HG03139 (cell line): ENCODE measurements at regions not wholly inside any gene's neighbourhood (a gene's known extent, or its start where the extent isn't known, plus 50 kb on each side); places are given as distances from the start of the nearest gene placed in this dataset.
"Not testable (repeated sequence)": the region's sequence is repeated elsewhere in the genome, so short reads cannot be mapped to it uniquely, and the experiment has no call there.

Experiments used
- ATAC-seq: cut with Tn5 transposase; IDR thresholded peaks from one replicate; pipeline ENCODE4 v1.9.1; 2021; ENCODE audit not compliant: unreplicated experiment

DNA sequence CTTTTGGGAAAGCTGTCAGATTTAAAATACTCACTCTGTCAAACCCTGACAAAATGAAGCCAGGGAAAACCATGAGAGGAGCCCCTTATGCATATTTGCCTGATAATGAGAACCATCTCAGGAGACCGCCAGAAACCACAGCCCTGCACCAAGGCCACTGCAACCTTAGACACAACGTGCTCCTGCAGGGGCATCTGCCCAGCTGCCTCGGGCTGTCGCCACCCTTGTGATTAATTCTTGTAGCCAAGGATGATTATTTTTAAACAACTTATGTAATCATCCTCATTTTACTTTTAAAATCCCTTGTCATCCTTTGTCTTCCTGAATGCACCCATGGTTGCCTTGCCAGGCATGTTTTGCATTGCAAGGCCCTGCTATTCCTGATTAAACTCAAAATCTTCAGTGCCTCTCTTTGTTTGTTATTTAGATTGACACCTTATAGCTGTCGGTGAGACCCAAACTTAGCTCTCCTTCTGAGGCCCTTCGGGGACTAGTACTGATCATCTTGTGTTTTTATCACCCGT, 766.4 kb upstream of the TMEM132C start:
- no peak for ATAC-seq

DNA sequence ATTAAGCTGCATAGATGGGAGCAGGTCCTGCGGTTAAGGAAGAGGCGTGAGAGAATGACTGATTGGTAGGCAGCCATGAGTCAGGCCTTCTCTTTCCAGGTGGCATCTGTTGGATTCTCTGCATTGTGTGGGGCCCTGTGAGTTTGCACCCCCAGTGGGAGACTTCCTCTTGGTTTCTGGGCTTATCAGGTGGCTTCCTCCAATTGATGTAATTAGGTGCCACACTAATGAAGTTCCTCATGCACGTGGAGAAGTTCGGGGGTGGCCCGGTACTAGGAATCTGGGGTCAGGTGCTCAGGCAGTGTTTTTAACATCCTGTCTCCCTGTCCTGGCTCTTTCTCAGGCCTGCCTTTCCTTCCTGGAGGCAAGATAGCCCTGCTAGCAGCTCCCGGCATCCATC, 765.1 kb upstream of the TMEM132C start:
- no peak for ATAC-seq

DNA sequence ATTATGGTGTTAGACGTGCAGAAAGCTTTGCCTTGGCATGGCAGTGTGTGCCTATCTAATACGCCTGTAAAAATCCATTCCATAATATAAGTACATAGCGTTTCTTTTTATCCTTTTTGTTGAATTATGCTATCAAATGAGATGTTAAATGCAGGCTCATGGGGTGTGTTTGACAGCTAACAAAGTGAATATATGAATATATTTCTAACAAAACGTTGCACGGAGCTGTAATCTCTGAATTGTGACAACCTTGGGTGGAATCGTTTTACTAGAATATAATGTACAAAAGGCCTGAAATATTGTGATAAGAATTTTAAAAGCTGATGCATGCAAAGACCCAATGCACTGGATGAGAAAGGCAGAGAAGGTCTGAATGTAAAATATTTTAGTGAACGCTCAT, 763.7 kb upstream of the TMEM132C start:
- ATAC-seq: no peak

DNA sequence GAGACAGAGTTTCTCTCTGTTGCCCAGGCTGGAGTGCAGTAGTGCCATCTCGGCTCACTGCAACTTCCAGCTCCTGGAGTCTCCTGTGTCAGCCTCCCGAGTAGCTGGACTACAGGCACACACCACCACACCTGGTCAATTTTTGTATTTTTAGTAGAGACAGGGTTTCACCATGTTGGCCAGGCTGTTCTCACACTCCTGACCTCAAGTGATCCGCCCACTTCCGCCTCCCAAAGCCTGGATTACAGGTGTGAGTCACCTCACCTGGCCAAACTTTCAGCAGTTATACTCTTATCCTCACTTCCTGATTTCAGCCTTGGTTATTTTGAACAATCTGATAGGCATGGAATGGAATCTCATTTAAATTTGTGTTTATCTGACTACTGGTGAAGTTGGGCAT, 763.0 kb upstream of the TMEM132C start:
- ATAC-seq: not testable (repeated sequence)

DNA sequence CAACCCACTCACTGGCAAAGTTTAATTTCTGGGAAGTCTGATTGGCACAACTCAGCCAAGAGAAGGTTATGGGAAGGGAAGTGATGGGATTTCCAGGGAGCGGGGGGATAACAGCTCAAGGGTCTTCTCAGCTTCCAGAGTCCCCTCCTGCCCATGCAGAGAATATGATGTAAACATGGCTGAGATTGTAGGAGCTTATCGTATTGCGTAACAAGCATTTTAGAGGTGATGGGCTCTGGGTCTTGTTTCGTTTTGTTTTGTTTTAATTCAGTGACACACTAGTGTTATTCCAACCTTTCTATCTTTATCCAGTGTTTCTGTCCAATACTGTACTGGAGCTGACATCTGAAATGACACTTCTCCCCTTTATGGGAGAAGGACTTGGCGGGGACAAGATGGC, 762.1 kb upstream of the TMEM132C start:
- no peak for ATAC-seq

DNA sequence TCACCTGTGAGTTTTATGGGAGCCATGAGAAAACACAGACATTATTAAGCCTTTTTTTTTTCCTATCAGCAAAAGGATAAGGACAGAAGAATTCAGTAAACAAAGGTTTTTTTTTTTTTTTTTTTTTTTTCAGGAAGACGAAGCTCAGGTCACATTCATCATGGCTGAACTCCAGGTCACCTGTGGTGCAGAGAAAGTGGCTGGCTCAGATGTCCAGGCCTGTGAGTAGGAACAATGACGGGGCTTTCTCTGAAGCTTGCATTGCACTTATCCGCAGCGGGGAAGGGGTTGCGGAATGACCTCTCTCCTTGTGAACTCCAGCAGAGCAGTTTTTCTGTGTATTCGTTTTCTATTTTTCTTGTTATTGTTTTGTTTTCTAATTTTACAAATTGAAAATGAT, 759.6 kb upstream of the TMEM132C start:
- ATAC-seq: no peak

DNA sequence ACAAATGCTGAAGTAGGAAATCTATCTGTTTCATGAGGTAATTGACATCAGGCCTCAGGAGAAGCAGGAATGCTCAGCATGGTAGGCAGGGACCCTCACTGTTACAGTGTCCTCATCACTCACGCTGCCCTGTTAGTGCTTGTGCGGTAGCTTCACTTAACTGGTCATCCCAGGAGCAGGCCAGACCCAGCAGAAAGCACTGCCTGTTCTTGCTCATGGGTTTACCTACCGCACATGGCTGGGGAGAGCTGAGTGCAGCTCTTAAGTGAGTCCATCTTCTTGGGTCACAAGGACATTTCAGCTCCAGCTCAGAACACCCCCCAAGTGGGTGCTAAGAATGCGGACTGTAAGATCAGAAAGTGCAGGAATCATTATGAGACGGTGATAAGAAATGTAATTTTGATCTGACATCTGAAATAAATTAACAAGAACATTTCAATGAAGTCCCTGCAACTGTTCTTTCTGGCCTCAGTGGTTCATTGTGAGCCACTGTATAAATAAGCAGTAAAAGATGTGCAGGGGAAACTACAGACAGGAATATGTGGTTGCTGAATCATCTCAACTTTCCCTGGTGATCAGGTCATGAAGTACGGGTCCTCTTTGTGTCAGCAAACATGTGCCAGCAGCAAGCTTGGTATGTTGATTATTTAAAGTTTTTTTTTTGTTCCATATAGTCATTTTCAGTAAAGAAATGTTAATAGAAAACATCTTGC, 757.7 kb upstream of the TMEM132C start:
- ATAC-seq: no peak

DNA sequence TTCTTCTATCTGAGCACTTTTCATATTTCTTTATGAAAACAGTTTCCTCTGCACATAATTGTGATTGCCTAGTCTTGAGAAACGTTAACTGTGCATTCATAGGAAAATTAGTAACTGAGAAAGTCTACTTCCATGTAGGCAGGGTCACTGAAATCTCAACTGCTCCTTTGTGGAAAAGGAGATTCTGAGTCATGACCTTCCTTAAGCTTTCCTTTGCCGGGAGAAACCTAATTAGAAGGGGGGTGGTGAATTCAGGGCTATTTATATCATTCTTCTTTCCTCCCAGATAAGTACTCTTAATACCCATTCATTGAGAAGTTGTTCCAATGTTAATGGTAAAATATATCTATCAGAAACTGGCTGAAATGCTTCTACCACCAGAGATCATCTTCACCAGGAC, 751.0 kb upstream of the TMEM132C start:
- ATAC-seq: no peak

DNA sequence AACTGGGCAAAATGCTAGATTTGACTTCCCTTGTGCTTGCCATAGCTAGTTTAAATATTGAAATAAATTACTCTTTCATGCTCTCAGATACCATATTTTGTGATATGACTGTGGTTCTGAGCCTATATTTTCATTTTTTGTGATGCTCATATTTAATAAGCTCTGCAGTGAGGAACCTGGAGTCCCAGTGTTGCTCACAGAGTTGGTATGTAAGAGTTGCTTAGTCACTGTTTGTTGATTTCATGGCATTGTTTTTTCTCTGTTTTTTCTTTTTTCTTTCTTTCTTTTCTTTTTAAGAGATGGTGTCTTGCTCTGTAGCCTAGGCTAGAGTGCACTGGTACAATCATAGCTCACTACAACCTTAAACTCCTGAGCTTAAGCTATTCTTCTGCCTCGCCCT, 750.5 kb upstream of the TMEM132C start:
- no peak for ATAC-seq

DNA sequence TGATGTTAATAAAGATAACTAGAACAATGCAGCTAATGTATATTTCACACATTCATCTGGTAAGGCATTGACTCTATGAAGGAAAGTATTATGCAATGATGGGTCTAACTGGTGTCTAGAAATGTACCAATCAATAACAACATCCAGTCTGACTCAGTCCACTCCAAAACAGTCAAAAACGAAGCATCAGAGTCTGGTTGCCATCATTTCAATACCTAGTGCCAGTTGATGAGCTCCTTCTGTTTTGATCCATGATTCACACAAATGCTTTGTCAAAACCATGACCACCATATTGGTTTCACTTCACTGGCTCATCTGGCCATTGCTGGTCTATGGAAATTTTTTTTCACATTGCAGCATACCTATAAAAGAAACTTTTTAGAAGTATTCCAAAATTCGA, 747.2 kb upstream of the TMEM132C start:
- no peak for ATAC-seq

DNA sequence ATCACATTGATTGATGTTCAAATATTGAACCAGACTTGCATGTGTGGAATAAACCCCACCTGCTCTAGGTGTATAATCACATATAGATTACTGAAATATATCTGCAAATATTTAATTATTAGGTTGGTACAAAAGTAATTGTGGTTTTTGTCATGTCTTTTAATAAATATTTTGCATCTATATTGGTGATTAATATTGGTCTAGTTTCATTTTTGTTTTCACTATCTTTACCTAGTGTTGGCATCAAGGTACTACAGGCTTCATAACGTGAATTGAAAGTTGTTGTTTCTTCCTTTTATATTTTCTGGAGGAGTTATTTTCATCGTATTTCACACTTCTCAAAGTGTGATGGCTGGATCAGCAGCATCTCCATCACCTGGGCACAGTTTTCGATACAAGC, 740.0 kb upstream of the TMEM132C start:
- no peak for ATAC-seq

DNA sequence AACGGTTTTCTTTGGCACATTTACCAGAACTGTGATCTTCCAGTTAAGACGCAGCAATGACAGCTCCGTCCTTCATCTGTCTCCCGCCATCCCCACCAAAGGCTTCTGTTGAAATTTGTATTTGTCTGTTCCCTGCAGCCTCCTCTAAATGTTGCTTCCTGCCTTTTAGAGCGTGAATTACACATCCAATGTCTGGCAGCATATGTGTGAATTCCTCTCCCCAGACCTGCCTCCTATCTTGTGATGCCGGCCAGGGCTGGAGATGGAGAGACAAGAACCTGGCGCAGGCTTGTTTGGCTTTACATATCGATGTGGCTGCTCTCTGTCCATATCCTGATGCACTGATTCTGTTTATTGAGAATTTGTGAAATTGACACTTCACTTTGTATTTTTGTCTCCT, 738.4 kb upstream of the TMEM132C start:
- ATAC-seq: no peak

DNA sequence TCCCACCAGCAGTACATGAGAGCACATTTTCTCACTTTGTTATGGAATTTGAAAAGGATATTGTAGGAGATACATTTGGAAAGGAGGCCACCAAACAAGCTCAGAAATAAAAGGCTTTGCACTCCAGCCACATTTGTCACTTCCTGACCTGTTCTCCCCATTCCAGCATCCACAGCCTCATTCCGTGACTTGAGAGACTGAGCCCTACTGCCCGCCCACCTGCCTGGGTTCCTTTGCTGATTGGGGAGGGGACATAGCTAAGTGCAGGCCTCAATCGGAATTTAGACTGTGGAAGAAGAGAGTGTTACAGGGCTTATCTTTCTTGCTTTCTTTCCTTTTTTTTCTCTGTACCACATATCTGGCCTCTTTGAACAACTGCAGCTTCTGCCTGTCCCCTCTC, 735.4 kb upstream of the TMEM132C start:
- no peak for ATAC-seq

DNA sequence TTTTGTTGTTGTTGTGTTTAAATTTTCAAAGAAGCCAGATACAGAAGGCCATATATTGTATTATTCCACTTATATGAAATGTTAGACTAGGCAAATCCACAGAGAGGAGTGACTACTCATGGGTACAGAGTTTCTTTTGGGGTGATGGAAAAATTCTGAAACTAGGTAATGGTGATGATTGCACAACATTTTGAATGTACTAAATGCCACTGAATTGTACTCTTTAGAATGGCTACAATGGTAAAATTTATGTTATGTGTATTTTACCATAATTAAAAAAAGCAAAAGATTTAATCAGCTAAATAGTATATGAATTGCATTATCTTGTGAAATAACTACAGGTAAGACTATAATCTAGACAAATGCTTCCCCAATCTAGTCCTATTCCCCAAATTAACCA, 733.6 kb upstream of the TMEM132C start:
- no peak for ATAC-seq

DNA sequence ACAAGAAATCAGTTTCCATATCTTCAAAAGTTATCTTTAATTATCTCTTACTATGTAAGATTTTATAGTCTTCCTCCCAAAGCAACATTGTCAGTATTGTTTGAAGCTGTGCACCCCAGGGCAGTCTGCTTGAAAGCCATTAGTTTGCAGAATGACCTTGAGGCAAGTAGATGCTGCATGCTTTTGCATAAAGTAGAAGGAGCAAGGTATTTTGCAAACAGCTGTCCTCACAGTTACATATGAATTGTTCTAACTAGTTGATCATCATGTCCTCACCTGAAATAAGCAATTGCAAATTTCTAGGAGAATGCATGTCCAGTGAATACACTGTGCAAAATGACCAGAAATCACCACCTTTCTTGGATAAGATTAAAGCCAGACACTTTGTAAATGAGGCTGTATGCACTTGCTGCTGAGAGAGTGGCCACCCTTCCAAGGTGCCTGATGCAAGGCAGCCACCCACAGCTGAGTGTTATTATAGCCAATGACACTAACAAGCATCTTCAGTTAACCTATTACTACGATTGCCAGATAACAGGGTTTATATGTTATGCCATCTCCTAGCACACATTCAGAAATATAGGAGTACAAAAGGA, 730.0 kb upstream of the TMEM132C start:
- no peak for ATAC-seq

DNA sequence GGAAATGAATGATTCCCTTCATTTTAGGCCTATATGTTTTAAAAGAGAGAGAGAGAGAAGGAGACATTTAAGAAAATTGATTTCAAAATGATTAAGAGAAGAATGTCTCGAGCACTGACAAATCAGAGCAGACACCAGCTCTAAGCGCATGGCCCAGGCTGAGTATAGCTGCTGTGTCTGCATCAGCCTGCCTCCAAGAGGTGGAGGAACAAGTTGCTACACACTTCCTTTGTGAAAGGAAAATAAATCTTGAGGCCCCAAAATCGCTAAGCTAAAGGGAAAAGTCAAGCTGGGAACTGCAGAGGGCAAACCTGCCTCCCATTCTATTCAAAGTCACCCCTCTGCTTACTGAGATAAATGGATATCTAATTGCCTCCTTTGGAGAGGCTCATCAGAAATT, 728.7 kb upstream of the TMEM132C start:
- no peak for ATAC-seq

DNA sequence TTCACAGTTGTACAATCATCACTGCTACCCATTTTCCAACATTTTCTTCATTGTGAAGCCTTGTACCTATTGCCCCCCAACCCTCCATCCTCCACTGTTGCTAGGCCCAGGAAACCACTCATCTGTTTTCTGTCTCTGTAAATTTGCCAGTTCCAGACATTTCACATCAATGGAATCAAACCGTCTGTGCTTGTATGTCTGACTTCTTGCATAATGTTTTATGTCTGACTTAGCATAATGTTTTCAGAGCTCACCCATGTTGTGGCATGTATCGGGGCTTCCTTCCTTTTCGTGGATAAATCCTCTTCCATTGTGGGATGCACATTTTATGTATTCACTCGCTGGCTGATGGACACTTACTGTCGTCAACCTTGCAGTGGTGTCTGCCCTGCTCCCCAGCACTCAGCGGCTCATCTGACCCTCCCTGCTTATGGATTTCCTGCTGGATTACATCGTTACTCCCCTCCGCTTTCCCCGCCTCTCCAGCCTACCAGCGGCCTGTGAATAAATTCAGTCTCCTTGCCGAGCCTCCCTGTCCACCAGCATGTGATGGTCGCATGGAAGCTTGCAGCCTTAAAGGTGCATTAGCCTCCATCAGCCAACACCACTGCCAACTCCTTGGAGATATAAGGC, 727.6 kb upstream of the TMEM132C start:
- no peak for ATAC-seq

DNA sequence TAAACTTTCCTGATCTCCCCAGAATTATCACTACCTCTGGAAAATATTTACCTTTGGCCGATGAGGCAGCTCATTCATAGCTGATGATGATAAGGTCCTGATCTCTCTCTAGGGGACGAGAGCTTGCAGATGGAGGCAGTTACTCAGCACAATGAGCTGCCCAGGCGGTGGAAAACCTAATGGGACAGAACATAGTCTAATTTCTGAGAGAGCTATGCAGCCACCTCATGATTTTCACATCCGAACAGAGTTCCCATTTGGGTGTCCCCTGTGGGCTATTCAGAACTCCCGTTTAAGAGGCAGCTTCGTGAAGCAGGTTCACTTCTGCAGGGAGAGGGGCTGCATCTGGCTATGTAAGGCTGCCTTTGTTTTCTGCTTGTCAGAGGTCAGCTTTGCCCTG, 724.6 kb upstream of the TMEM132C start:
- ATAC-seq: no peak

DNA sequence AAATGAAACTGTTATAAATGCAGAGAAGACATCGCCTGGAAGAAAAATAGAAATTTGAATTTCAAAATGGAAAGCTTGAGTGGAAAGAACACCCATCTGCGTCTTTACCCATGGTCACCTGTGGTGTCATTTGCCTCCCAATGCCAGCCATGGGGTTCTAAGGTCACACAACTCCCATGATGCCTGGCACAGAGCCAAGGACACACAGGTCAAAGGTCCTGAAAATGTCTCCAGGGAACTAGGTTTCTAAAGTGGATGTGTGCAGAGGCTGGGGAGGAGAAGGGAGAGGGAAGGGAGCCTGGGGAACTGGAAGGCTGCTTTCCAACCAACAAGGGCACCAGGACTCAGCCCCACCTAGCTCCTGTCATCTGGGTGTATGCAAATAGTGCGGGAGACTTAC, 724.0 kb upstream of the TMEM132C start:
- no peak for ATAC-seq

DNA sequence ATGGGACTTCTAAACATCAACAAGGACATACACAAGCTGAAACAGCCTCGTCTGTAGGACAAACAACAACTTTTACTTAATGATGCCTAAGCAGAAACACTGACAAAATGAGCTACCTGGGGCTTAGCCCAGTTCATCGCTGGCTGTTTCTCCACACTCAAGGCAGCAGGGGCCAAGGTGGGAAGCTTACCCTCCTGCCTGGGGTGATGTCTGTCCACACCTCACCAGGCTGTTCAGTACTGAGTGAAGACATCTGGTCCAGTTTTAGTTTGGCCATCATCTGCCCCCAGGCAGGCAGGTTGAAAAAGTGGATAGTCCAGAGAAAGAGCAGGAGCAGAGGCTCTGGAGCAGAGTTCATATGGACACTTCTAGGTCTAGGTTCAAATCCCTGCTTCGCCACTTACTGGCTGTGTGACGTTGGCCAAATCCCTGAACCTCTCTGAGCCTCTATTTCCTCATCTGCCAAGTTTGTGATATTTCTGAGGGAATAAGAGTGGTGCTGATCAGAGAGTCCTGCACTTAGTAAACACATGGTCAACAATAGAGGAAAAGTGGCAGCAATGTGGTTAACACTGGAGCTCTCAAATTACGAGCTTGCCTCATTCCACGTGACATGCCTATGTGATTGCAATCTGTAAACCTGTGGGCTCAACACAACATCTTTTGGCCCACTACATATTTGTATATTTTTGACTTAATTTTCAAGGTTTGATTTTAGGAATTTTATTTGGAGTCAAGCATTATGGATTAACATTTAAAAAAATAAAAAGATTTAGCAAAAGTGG, 720.1 kb upstream of the TMEM132C start:
- ATAC-seq: no peak

DNA sequence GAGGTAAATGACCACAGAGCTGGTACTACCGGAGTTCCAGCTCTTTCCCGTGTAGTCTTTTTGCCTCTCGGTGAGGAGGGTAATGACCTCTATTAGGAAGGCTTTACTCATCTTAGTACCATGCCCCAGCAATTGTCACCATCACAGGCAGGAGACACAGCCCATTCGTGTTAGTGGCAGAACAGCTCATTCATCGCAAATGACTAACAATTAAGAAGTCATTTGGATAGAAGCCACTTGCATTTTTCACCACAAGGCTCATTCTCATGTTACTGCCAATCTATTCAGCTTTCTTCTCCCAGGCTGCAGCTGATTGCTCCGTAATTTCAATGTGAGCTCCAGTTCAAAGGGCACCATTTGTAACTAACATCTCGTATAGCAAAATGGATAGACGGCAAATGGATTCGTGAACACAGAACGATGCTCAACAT, 718.8 kb upstream of the TMEM132C start:
- ATAC-seq: no peak

DNA sequence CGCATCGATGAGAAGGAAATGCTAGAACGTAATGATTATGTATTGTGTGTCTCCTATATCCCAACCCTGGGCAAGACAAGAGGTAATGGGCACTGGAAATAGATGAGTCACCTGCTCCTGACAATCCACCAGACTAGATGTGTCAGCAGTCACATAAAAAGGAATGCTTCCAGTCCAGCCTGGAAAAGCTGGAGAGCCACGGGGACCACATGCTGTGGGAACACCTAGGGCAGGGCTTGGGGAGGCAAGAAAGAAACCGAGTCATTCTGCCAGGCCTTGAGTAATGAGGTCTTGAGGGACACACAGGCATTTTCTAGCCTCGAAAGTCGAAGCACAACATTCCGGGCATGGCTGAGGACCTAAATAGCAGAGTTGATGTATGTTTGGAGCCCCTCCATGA, 716.7 kb upstream of the TMEM132C start:
- ATAC-seq: no peak
